SU-DHL-6 (cell line): ENCODE measurements at regions not wholly inside any gene's neighbourhood (a gene's known extent, or its start where the extent isn't known, plus 50 kb on each side); places are given as distances from the start of the nearest gene placed in this dataset.

ENCODE experiments used
- CTCF ChIP-seq: fragments of 200-600 bp; sonication (generic); IDR thresholded peaks from one replicate; pipeline ENCODE4 v1.5.1; 2017; ENCODE audit warnings: antibody characterized with exemption, mild to moderate bottlenecking, low read length, moderate library complexity; ENCODE audit not compliant: insufficient read depth, poor library complexity, severe bottlenecking
- EZH2phosphoT487 ChIP-seq: fragments of 200-600 bp; sonication (generic), shearing (Covaris generic); conservative IDR thresholded peaks from 2 replicates; pipeline ENCODE4 v1.6.1; 2018; ENCODE audit warnings: mild to moderate bottlenecking, antibody characterized with exemption, low read length, moderate library complexity, mixed read lengths

GRCh38 chr11:92099183-92099582, 125.4 kb upstream of the FAT3 start:
- no peak for TF ChIP-seq CTCF
- TF ChIP-seq EZH2phosphoT487: no peak
